Kidney tubule cell (primary cell): ENCODE measurements at regions not wholly inside any gene's neighbourhood (a gene's known extent, or its start where the extent isn't known, plus 50 kb on each side); places are given as distances from the start of the nearest gene placed in this dataset.
"Not testable (repeated sequence)": the region's sequence is repeated elsewhere in the genome, so short reads cannot be mapped to it uniquely, and the experiment has no call there.

Experiments
- DNase-seq: peaks from one replicate; pipeline ENCODE4 v3.0.0-alpha.2; 2018; ENCODE audit warnings: low spot score

- DNase-seq: no peak
Observed at GRCh38 chr10:94088926-94089381, 95.2 kb downstream of the PLCE1 start.

- no peak for DNase-seq
Observed at GRCh38 chr10:94091649-94092048, 97.9 kb downstream of the PLCE1 start.

DNA sequence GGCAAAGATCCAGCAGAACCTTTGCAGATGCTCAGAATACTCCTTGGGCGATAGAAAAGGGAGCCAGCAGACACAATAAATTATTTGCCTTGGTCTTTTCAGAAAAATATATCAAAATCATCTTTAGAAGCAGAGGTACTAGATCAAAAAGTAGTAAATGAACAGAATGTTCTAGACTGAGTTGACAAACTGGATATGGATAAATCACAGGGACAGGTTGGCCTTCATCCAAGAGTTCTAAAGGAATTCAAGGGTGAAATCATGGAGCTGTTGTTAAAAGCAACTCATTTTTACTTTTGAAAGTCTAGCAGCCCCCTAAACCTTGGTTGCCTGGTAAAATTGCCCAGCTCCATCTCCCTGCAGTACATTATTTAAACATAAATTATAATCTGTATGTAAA, 99.1 kb downstream of the PLCE1 start:
- peak; percentile 43 for DNase-seq

- peak; percentile 6 for DNase-seq
Observed at GRCh38 chr10:94093286-94093905, 99.7 kb downstream of the PLCE1 start.

GRCh38 chr10:94094540-94094939, 100.8 kb downstream of the PLCE1 start:
- no peak for DNase-seq

GRCh38 chr10:94097656-94098055, 103.9 kb downstream of the PLCE1 start:
- DNase-seq: peak; percentile 40

DNA sequence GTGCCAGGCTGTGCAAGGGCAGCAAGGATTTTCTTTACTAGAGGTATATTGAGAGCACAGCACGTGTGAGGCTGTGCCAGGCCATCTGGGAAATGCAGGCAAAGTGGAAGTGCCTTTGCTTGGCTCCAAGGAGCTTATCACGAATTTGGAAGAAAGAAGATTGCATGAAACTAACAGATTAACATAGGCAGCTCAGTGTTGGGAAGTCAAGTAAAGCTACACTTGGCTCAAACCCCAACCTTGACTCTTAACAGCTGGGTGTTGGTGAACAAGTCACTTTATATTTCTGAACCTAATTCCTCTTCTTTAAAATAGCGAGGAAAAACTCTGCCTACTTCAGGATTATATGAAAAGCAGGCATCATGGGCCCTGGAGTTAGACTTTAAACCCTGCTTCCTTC, 105.2 kb downstream of the PLCE1 start:
- DNase-seq: no peak

- no peak for DNase-seq
Observed at GRCh38 chr10:94101894-94102293, 108.2 kb downstream of the PLCE1 start.

- DNase-seq: no peak
Observed at GRCh38 chr10:94102436-94102835, 108.7 kb downstream of the PLCE1 start.

DNA sequence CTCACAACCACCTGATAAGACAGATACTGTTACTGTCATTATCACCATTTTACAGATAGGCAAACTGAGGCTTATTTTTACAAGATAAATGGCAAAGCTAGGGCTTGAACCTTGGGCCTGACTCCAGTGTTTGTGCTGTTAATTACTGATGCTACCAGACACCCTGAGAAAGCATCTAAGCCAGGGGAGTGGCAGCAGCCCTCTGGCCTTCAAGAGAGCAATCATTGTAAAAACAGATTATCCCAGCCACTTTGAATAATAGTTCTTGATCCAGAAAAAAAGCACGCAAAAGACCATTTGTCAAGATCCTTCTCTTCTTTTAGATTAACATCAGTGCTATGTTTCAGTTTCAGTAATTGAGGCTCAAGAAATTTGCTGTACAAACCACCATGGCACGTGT, 109.5 kb downstream of the PLCE1 start:
- DNase-seq: no peak

GRCh38 chr10:94103801-94104221, 110.1 kb downstream of the PLCE1 start:
- DNase-seq: no peak

- DNase-seq: peak; percentile 13
Observed at GRCh38 chr10:94104316-94105000, 110.7 kb downstream of the PLCE1 start.

GRCh38 chr10:94105226-94105625, 111.5 kb downstream of the PLCE1 start:
- DNase-seq: no peak

- no peak for DNase-seq
Observed at GRCh38 chr10:94107191-94107590, 113.5 kb downstream of the PLCE1 start.

- DNase-seq: peak; percentile 80
Observed at GRCh38 chr10:94108200-94108599, 114.5 kb downstream of the PLCE1 start.

GRCh38 chr10:94111367-94111766, 117.6 kb downstream of the PLCE1 start:
- no peak for DNase-seq

- no peak for DNase-seq
Observed at GRCh38 chr10:94112321-94112720, 118.6 kb downstream of the PLCE1 start.

DNA sequence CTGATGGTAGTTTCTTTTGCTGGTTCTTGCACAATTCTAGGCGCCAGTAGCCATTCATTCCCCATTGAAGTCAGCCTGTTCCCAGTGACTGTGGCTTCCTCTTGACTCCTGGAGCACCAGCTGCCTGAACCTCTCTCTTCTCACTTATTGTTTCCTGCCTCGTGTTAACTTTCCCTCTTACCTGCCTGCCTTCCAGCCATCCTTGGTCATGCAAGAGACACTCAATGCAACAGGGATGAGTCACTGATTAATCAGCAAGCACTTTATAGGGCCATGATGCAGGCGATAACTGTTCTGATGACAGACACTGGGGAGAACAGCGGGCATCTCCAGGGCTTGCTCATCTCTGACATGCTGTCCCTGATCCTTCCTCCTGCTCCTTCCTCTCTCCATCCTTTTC, 122.0 kb downstream of the PLCE1 start:
- peak; percentile 91 for DNase-seq

DNA sequence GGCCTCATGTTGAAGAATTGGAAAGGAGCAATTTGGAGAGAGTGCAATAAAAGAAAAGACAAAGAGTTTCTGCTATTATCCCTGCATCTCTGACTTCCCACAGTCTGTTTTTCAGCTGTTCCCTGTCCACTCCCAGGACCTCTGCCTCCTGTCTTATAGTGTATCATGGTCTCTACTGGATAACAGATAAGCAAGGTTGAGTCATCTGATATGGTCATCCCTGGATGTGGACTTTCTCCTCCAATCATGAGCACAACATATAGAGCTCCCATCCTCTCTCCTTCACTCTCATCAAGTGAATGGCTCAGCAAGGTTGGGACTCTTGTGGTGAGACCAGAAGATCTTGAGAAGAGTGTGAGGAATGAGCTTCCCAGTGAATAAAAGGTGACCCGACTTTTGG, 123.1 kb downstream of the PLCE1 start:
- DNase-seq: no peak

- no peak for DNase-seq
Observed at GRCh38 chr10:94122211-94122610, 128.5 kb downstream of the PLCE1 start.

- peak; percentile 82 for DNase-seq
Observed at GRCh38 chr10:94123258-94123995, 129.7 kb downstream of the PLCE1 start.

DNA sequence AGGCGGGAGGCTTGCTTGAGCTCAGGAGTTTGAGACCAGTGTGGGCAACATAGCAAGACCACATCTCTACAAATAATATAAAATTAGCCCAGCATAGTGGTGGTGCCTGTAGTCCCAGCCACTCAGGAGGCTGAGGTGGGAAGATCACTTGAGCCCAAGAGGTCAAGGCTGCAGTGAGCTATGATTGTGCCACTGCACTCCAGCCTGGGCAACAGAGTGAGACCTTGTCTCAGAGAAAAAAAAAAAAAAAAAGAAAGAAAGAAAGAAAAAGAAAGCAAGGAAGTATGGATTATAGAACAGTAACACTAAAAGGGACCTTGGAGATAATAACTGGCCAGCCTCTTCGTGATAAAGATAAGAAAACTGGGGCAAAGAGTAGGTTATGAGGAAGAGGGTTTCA, 130.4 kb downstream of the PLCE1 start:
- not testable (repeated sequence) for DNase-seq

DNA sequence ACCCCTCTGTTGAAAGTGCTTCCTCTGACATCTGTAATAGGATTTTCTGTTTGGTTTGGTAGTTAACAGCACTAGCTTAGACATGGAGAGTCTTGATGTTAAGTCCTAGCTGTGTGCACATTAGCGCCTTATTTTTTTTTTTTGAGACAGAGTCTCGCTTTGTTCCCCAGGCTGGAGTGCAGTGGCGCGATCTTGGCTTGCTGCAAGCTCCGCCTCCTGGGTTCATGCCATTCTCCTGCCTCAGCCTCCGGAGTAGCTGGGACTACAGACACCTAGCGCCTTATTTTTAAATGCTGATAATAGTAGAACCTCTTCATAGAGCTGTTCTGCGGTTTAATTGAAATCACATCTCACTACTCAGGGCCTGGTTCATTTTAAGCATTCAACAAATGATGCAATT, 131.5 kb downstream of the PLCE1 start:
- not testable (repeated sequence) for DNase-seq
